ENCODE measurements at regions not wholly inside any gene's neighbourhood (a gene's known extent, or its start where the extent isn't known, plus 50 kb on each side); places are given as distances from the start of the nearest gene placed in this dataset.
"Not testable (repeated sequence)": the region's sequence is repeated elsewhere in the genome, so short reads cannot be mapped to it uniquely, and the experiment has no call there.

- 56 to 62% methylated on average over 4 of the region's 4 CpGs for WGBS, 2 donors
- intact Hi-C loops (cut with DNase I) = no loop called here
- H3K4me1 ChIP-seq = peaks cover 0 to 2% (median 0%) of the 10 kb centered on the region in 3 donors
- no peaks in the 10 kb centered on the region for H3K36me3 ChIP-seq
- H3K27me3 ChIP-seq = no peaks in the 10 kb centered on the region
- no peak for TF ChIP-seq CTCF (IDR thresholded peaks at IDR 0.05)
- ATAC-seq = no peak
- no peak for DNase-seq
- H3K4me3 ChIP-seq = no peak overlapping the region
- FAIRE-seq = no peak
- no peak overlapping the region for H3K27ac ChIP-seq
- H3K9me3 ChIP-seq = no peaks in the 10 kb centered on the region
These were observed 101.7 kb upstream of the TRIM77 start for GRCh38 chr11:89608234-89608966.

GRCh38 chr11:89612096-89612495, 98.0 kb upstream of the TRIM77 start:
- intact Hi-C loops (cut with DNase I) = no loop called here
- H3K36me3 ChIP-seq = no peaks in the 10 kb centered on the region
- no peaks in the 10 kb centered on the region for H3K9me3 ChIP-seq
- no peak for DNase-seq
- no peak for FAIRE-seq
- peaks cover 0 to 2% (median 0%) of the 10 kb centered on the region in 3 donors for H3K4me1 ChIP-seq
- H3K4me3 ChIP-seq = no peak overlapping the region
- H3K27ac ChIP-seq = no peak overlapping the region
- ATAC-seq = no peak
- TF ChIP-seq CTCF (IDR thresholded peaks at IDR 0.05) = no peak
- H3K27me3 ChIP-seq = no peaks in the 10 kb centered on the region
- WGBS, 2 donors = 58 to 72% methylated on average over 4 of the region's 4 CpGs

- Histone ChIP-seq H3K27me3 (no peaks in the 10 kb centered on the region), H3K4me1 (peaks cover 0 to 2% (median 0%) of the 10 kb centered on the region in 3 donors), H3K36me3 (no peaks in the 10 kb centered on the region), H3K9me3 (no peaks in the 10 kb centered on the region), H3K27ac (no peak overlapping the region), H3K4me3 (no peak overlapping the region)
- no peak for TF ChIP-seq CTCF (IDR thresholded peaks at IDR 0.05)
- DNase-seq = no peak
- no peak for FAIRE-seq
- WGBS, 2 donors = 37 to 51% methylated on average over 3 of the region's 3 CpGs
- ATAC-seq = no peak
- intact Hi-C loops (cut with DNase I) = no loop called here
These were observed 96.2 kb upstream of the TRIM77 start for GRCh38 chr11:89613911-89614310.

GRCh38 chr11:89614428-89614827, 95.7 kb upstream of the TRIM77 start:
- intact Hi-C loops (cut with DNase I); H3K4me3 ChIP-seq: not testable (repeated sequence)
- FAIRE-seq = peak; percentile 9

GRCh38 chr11:89615642-89616041, 94.5 kb upstream of the TRIM77 start:
- H3K27me3 ChIP-seq; FAIRE-seq; H3K36me3 ChIP-seq; H3K4me3 ChIP-seq; H3K4me1 ChIP-seq; H3K27ac ChIP-seq; DNase-seq; H3K9me3 ChIP-seq; intact Hi-C loops (cut with DNase I): not testable (repeated sequence)
- ATAC-seq = peak in 1 of 4 donors; percentile 44
- 81 to 90% methylated on average over 1 of the region's 1 CpG for WGBS, 2 donors

More at GRCh38 chr11:89614428-89614827, 95.7 kb upstream of the TRIM77 start:
- ATAC-seq = peak in 2 of 4 donors; percentile 31 to 41
- not testable (repeated sequence) for H3K27ac ChIP-seq, H3K27me3 ChIP-seq, H3K9me3 ChIP-seq, H3K36me3 ChIP-seq, H3K4me1 ChIP-seq, DNase-seq
- WGBS, 2 donors = 4 to 10% methylated on average over 5 of the region's 5 CpGs

- DNase-seq; H3K4me1 ChIP-seq; H3K9me3 ChIP-seq; H3K27ac ChIP-seq; H3K27me3 ChIP-seq; intact Hi-C loops (cut with DNase I); ATAC-seq; H3K4me3 ChIP-seq; H3K36me3 ChIP-seq; FAIRE-seq: not testable (repeated sequence)
- WGBS, 2 donors = 58 to 71% methylated on average over 3 of the region's 3 CpGs
These were observed 93.9 kb upstream of the TRIM77 start for GRCh38 chr11:89616161-89616560.

Measured in pancreas (tissue), 10 donors.